HEK293T (cell line): ENCODE measurements at regions not wholly inside any gene's neighbourhood (a gene's known extent, or its start where the extent isn't known, plus 50 kb on each side); places are given as distances from the start of the nearest gene placed in this dataset.

ENCODE experiments used
- CTBP1 ChIP-seq: fragments of 450-650 bp; IDR thresholded peaks from 2 replicates; pipeline ENCODE4 v1.6.1; 2016; ENCODE audit warnings: borderline replicate concordance
- ELF4 ChIP-seq: fragments of 450-650 bp; IDR thresholded peaks from 2 replicates; pipeline ENCODE4 v1.6.1; 2017; ENCODE audit warnings: antibody characterized with exemption
- FOXK2 ChIP-seq: fragments of 450-650 bp; IDR thresholded peaks from 2 replicates; pipeline ENCODE4 v1.6.1; 2016; ENCODE audit warnings: mild to moderate bottlenecking
- HDGF ChIP-seq: fragments of 450-650 bp; IDR thresholded peaks from 2 replicates; pipeline ENCODE4 v1.6.1; 2017; ENCODE audit warnings: antibody characterized with exemption, borderline replicate concordance
- L3MBTL2 ChIP-seq: fragments of 450-650 bp; conservative IDR thresholded peaks from 2 replicates; pipeline ENCODE4 v1.6.1; 2016; ENCODE audit warnings: mild to moderate bottlenecking
- PKNOX1 ChIP-seq: fragments of 450-650 bp; IDR thresholded peaks from 2 replicates; pipeline ENCODE4 v1.6.1; 2016
- SP1 ChIP-seq: fragments of 450-650 bp; IDR thresholded peaks from 2 replicates; pipeline ENCODE4 v1.6.1; 2017
- SUZ12 ChIP-seq: fragments of 450-650 bp; IDR thresholded peaks from 2 replicates; pipeline ENCODE4 v1.6.1; 2016; ENCODE audit warnings: mild to moderate bottlenecking

- no peak for TF ChIP-seq CTBP1
- no peak for TF ChIP-seq SP1
- no peak for TF ChIP-seq FOXK2
- no peak for TF ChIP-seq PKNOX1
- no peak for TF ChIP-seq ELF4
- no peak for TF ChIP-seq L3MBTL2
- no peak for TF ChIP-seq SUZ12
- no peak for TF ChIP-seq HDGF
Measured at GRCh38 chr3:34020726-34021680, 222.6 kb downstream of the PDCD6IP start.
